GM06990 (cell line): ENCODE measurements at regions not wholly inside any gene's neighbourhood (a gene's known extent, or its start where the extent isn't known, plus 50 kb on each side); places are given as distances from the start of the nearest gene placed in this dataset.

Source experiments
- DNase-seq: peaks from one replicate; pipeline ENCODE4 v3.0.0-alpha.2; 2011; ENCODE audit not compliant: insufficient read length; ENCODE audit errors: extremely low read depth
- H3K27me3 ChIP-seq: replicated peaks from 2 replicates; pipeline ENCODE4 v1.6.0; 2011; ENCODE audit warnings: low read length; ENCODE audit not compliant: control insufficient read depth, insufficient read depth
- H3K36me3 ChIP-seq: 2 replicates; pipeline ENCODE4 v1.5.1; 2011; ENCODE audit warnings: low read length; ENCODE audit not compliant: control insufficient read depth, insufficient read depth
- H3K4me3 ChIP-seq: replicated peaks from 2 replicates; pipeline ENCODE4 v1.5.1; 2011; ENCODE audit warnings: low read depth, mild to moderate bottlenecking, control low read depth, low read length
- CTCF ChIP-seq: IDR thresholded peaks from 2 replicates; pipeline ENCODE4 v1.5.1; 2011; ENCODE audit warnings: low read length, control low read depth, mild to moderate bottlenecking, inconsistent platforms; ENCODE audit not compliant: insufficient read depth, poor library complexity, severe bottlenecking

- Histone ChIP-seq H3K27me3 (no peaks in the 10 kb centered on the region), H3K4me3 (no peak overlapping the region), H3K36me3 (no peaks in the 10 kb centered on the region)
- no peak for DNase-seq
- TF ChIP-seq CTCF: no peak
Observed at GRCh38 chr3:62981962-62982361, 106.7 kb upstream of the CADPS start.

GRCh38 chr3:62982795-62983455 is 107.7 kb upstream of the CADPS start:
- no peak for DNase-seq
- Histone ChIP-seq H3K4me3 (no peak overlapping the region), H3K27me3 (no peaks in the 10 kb centered on the region), H3K36me3 (no peaks in the 10 kb centered on the region)
- no peak for TF ChIP-seq CTCF

- no peak for TF ChIP-seq CTCF
- Histone ChIP-seq H3K4me3 (no peak overlapping the region), H3K36me3 (no peaks in the 10 kb centered on the region), H3K27me3 (no peaks in the 10 kb centered on the region)
- no peak for DNase-seq
Observed at GRCh38 chr3:62986061-62986460, 110.8 kb upstream of the CADPS start.

GRCh38 chr3:62987721-62988120 is 112.5 kb upstream of the CADPS start:
- DNase-seq: no peak
- Histone ChIP-seq H3K4me3 (no peak overlapping the region), H3K36me3 (no peaks in the 10 kb centered on the region), H3K27me3 (no peaks in the 10 kb centered on the region)
- no peak for TF ChIP-seq CTCF

GRCh38 chr3:62990704-62991413 is 115.6 kb upstream of the CADPS start:
- TF ChIP-seq CTCF: no peak
- no peak for DNase-seq

More at GRCh38 chr3:62990704-62991413, 115.6 kb upstream of the CADPS start:
- Histone ChIP-seq H3K4me3 (no peak overlapping the region), H3K27me3 (no peaks in the 10 kb centered on the region), H3K36me3 (no peaks in the 10 kb centered on the region)
